GM23248 (cell line): ENCODE measurements at regions not wholly inside any gene's neighbourhood (a gene's known extent, or its start where the extent isn't known, plus 50 kb on each side); places are given as distances from the start of the nearest gene placed in this dataset.

ENCODE experiments used
- EZH2 ChIP-seq: fragments of 200-600 bp; sonication (generic); IDR thresholded peaks from 2 replicates; pipeline ENCODE4 v1.6.1; 2018; ENCODE audit warnings: antibody characterized with exemption, mild to moderate bottlenecking; ENCODE audit not compliant: insufficient read depth, poor library complexity, severe bottlenecking
- EZH2phosphoT487 ChIP-seq: fragments of 200-600 bp; sonication (generic); IDR thresholded peaks from 2 replicates; pipeline ENCODE4 v1.6.1; 2018; ENCODE audit warnings: antibody characterized with exemption, moderate library complexity, mild to moderate bottlenecking, low read depth; ENCODE audit not compliant: insufficient read depth

GRCh38 chr10:121405953-121406352 lies 192.3 kb downstream of the FGFR2 start:
- TF ChIP-seq EZH2 = no peak
- no peak for TF ChIP-seq EZH2phosphoT487
